Osteocyte (in vitro differentiated cells): ENCODE measurements at regions not wholly inside any gene's neighbourhood (a gene's known extent, or its start where the extent isn't known, plus 50 kb on each side); places are given as distances from the start of the nearest gene placed in this dataset.
A peak's percentile ranks its signal among the peaks of the same experiment; 100 is the strongest.

ENCODE experiments used
- DNase-seq: peaks from one replicate; pipeline ENCODE4 v3.0.0; 2021; ENCODE audit warnings: mixed read lengths; ENCODE audit not compliant: unreplicated experiment; ENCODE audit errors: extremely low spot score
- H3K27ac Mint-ChIP-seq: one replicate; pipeline ENCODE4 v1.8.0; 2021; ENCODE audit warnings: mild to moderate bottlenecking, mixed read lengths; ENCODE audit not compliant: unreplicated experiment
- H3K27me3 Mint-ChIP-seq: one replicate; pipeline ENCODE4 v1.8.0; 2021; ENCODE audit warnings: mixed read lengths; ENCODE audit not compliant: unreplicated experiment
- H3K36me3 Mint-ChIP-seq: one replicate; pipeline ENCODE4 v1.8.0; 2021; ENCODE audit warnings: mixed read lengths; ENCODE audit not compliant: unreplicated experiment
- H3K4me1 Mint-ChIP-seq: one replicate; pipeline ENCODE4 v1.8.0; 2021; ENCODE audit warnings: mixed read lengths; ENCODE audit not compliant: unreplicated experiment
- H3K4me3 Mint-ChIP-seq: one replicate; pipeline ENCODE4 v1.8.0; 2021; ENCODE audit warnings: mild to moderate bottlenecking, moderate library complexity, mixed read lengths; ENCODE audit not compliant: unreplicated experiment
- H3K9me3 Mint-ChIP-seq: one replicate; pipeline ENCODE4 v1.8.0; 2021; ENCODE audit warnings: mixed read lengths; ENCODE audit not compliant: unreplicated experiment
- CTCF ChIP-seq: fragments of 200-600 bp; sonication (generic); IDR thresholded peaks from 2 replicates; pipeline ENCODE4 v1.5.0; 2021; ENCODE audit warnings: antibody characterized with exemption, mild to moderate bottlenecking, moderate library complexity

- no peaks in the 10 kb centered on the region for H3K9me3 Mint-ChIP-seq
- no peak overlapping the region for H3K27ac Mint-ChIP-seq
- peaks cover 4% of the 10 kb centered on the region for H3K4me1 Mint-ChIP-seq
- H3K4me3 Mint-ChIP-seq = no peak overlapping the region
- H3K27me3 Mint-ChIP-seq = peaks cover 40% of the 10 kb centered on the region
- H3K36me3 Mint-ChIP-seq = no peaks in the 10 kb centered on the region
- DNase-seq = no peak
- no peak for TF ChIP-seq CTCF
These were observed 73.2 kb downstream of the VEGFA start for GRCh38 chr6:43843097-43843645.

GRCh38 chr6:43842231-43842794 is 72.3 kb downstream of the VEGFA start:
- TF ChIP-seq CTCF = no peak
- H3K9me3 Mint-ChIP-seq = no peaks in the 10 kb centered on the region
- H3K4me1 Mint-ChIP-seq = peaks cover 7% of the 10 kb centered on the region
- no peak overlapping the region for H3K27ac Mint-ChIP-seq
- H3K27me3 Mint-ChIP-seq = peaks cover 34% of the 10 kb centered on the region
- DNase-seq = no peak
- no peaks in the 10 kb centered on the region for H3K36me3 Mint-ChIP-seq
- H3K4me3 Mint-ChIP-seq = no peak overlapping the region

- Mint-ChIP-seq H3K9me3 (no peaks in the 10 kb centered on the region), H3K27me3 (peaks cover 28% of the 10 kb centered on the region), H3K4me1 (peaks cover 7% of the 10 kb centered on the region), H3K4me3 (no peak overlapping the region), H3K36me3 (no peaks in the 10 kb centered on the region), H3K27ac (no peak overlapping the region)
- no peak for TF ChIP-seq CTCF
- DNase-seq = no peak
These were observed 70.6 kb downstream of the VEGFA start for GRCh38 chr6:43840490-43841218.

- no peak overlapping the region for H3K27ac Mint-ChIP-seq
- peaks cover 8% of the 10 kb centered on the region for H3K27me3 Mint-ChIP-seq
- peak; percentile 72 for TF ChIP-seq CTCF
- no peak for DNase-seq
- no peak overlapping the region for H3K4me3 Mint-ChIP-seq
- peaks cover 7% of the 10 kb centered on the region for H3K4me1 Mint-ChIP-seq
- no peaks in the 10 kb centered on the region for H3K9me3 Mint-ChIP-seq
- H3K36me3 Mint-ChIP-seq = no peaks in the 10 kb centered on the region
These were observed 68.4 kb downstream of the VEGFA start for GRCh38 chr6:43838276-43839036.

- Mint-ChIP-seq H3K4me1 (peaks cover 7% of the 10 kb centered on the region), H3K27ac (no peak overlapping the region)
These were observed 67.5 kb downstream of the VEGFA start for GRCh38 chr6:43837507-43837906.

More at GRCh38 chr6:43837507-43837906, 67.5 kb downstream of the VEGFA start:
- Mint-ChIP-seq H3K36me3 (no peaks in the 10 kb centered on the region), H3K4me3 (no peak overlapping the region), H3K9me3 (no peaks in the 10 kb centered on the region), H3K27me3 (no peaks in the 10 kb centered on the region)
- no peak for TF ChIP-seq CTCF
- DNase-seq = no peak
